OCI-LY1 (cell line): ENCODE measurements at regions not wholly inside any gene's neighbourhood (a gene's known extent, or its start where the extent isn't known, plus 50 kb on each side); places are given as distances from the start of the nearest gene placed in this dataset.

ENCODE experiments used
- H2AFZ ChIP-seq: fragments of 200-600 bp; sonication (generic), shearing (Covaris generic); 2 replicates; pipeline ENCODE4 v1.6.0; 2014; ENCODE audit warnings: antibody characterized with exemption, mild to moderate bottlenecking, low read length
- H3F3A ChIP-seq: fragments of 200-600 bp; sonication (generic), shearing (Covaris generic); 2 replicates; pipeline ENCODE4 v1.6.0; 2014; ENCODE audit warnings: mild to moderate bottlenecking, antibody characterized with exemption, low read length, moderate library complexity; ENCODE audit not compliant: insufficient read depth
- H3K27ac ChIP-seq: fragments of 200-600 bp; sonication (generic); 2 replicates; pipeline ENCODE4 v1.5.1; 2014; ENCODE audit warnings: low read length, mixed run types, mild to moderate bottlenecking, low read depth; ENCODE audit not compliant: poor library complexity, severe bottlenecking
- H3K27me3 ChIP-seq: fragments of 200-600 bp; sonication (generic); 2 replicates; pipeline ENCODE4 v1.6.0; 2014; ENCODE audit warnings: antibody characterized with exemption, mild to moderate bottlenecking, low read length, moderate library complexity; ENCODE audit not compliant: insufficient read depth
- H3K36me3 ChIP-seq: fragments of 200-600 bp; sonication (generic); 2 replicates; pipeline ENCODE4 v1.6.1; 2014; ENCODE audit warnings: mild to moderate bottlenecking, antibody characterized with exemption, low read length, moderate library complexity, mixed read lengths; ENCODE audit not compliant: insufficient read depth
- H3K4me1 ChIP-seq: fragments of 200-600 bp; sonication (generic); 2 replicates; pipeline ENCODE4 v1.5.1; 2014; ENCODE audit warnings: mild to moderate bottlenecking, low read length, moderate library complexity; ENCODE audit not compliant: insufficient read depth, severe bottlenecking
- H3K4me2 ChIP-seq: fragments of 200-600 bp; sonication (generic), shearing (Covaris generic); 2 replicates; pipeline ENCODE4 v1.6.1; 2014; ENCODE audit warnings: low read length
- H3K4me3 ChIP-seq: fragments of 200-600 bp; sonication (generic); 2 replicates; pipeline ENCODE4 v1.5.1; 2014; ENCODE audit warnings: low read length, low read depth, mild to moderate bottlenecking, mixed read lengths; ENCODE audit not compliant: poor library complexity, severe bottlenecking
- H3K79me2 ChIP-seq: fragments of 200-600 bp; shearing (Covaris generic); 2 replicates; pipeline ENCODE4 v1.6.1; 2016; ENCODE audit warnings: mixed run types, low read length, mixed read lengths; ENCODE audit not compliant: insufficient read depth
- H3K9ac ChIP-seq: fragments of 200-600 bp; sonication (generic), shearing (Covaris generic); 2 replicates; pipeline ENCODE4 v1.6.1; 2014; ENCODE audit warnings: mild to moderate bottlenecking, low read length, mixed read lengths
- H3K9me2 ChIP-seq: fragments of 200-600 bp; sonication (generic), shearing (Covaris generic); 2 replicates; pipeline ENCODE4 v1.6.1; 2014; ENCODE audit warnings: low read depth, mild to moderate bottlenecking, low read length, mixed read lengths
- H3K9me3 ChIP-seq: fragments of 200-600 bp; shearing (Covaris generic); 2 replicates; pipeline ENCODE4 v1.6.1; 2014; ENCODE audit warnings: low read length, mixed read lengths
- H4K20me1 ChIP-seq: fragments of 200-600 bp; sonication (generic), shearing (Covaris generic); 2 replicates; pipeline ENCODE4 v1.6.0; 2016; ENCODE audit warnings: mild to moderate bottlenecking, low read length; ENCODE audit not compliant: insufficient read depth
- EZH2 ChIP-seq: fragments of 200-600 bp; sonication (generic), shearing (Covaris generic); IDR thresholded peaks from 2 replicates; pipeline ENCODE4 v1.8.0; 2017; ENCODE audit warnings: borderline replicate concordance, mixed run types, mild to moderate bottlenecking, antibody characterized with exemption, low read length, moderate library complexity, mixed read lengths
- TF ChIP-seq, protein P1 (sequence below): fragments of 200-600 bp; sonication (generic), shearing (Covaris generic); IDR thresholded peaks from 2 replicates; pipeline ENCODE4 v1.5.1; 2017; ENCODE audit warnings: mild to moderate bottlenecking, antibody characterized with exemption, low read length, moderate library complexity, mixed read lengths

GRCh38 chr16:64011650-64012049 is 1110.2 kb downstream of the CDH11 start:
- no peaks in the 10 kb centered on the region for H3K36me3 ChIP-seq
- H3K9me3 ChIP-seq: no peaks in the 10 kb centered on the region
- no peak overlapping the region for H3K4me2 ChIP-seq
- no peaks in the 10 kb centered on the region for H3F3A ChIP-seq
- no peaks in the 10 kb centered on the region for H3K9me2 ChIP-seq
- peaks cover 23% of the 10 kb centered on the region for H3K4me1 ChIP-seq
- H3K4me3 ChIP-seq: no peak overlapping the region
- H3K79me2 ChIP-seq: no peaks in the 10 kb centered on the region
- no peak overlapping the region for H3K27ac ChIP-seq
- H2AFZ ChIP-seq: no peak overlapping the region
- no peak overlapping the region for H3K9ac ChIP-seq
- TF ChIP-seq EZH2: no peak
- TF ChIP-seq, protein P1, sequence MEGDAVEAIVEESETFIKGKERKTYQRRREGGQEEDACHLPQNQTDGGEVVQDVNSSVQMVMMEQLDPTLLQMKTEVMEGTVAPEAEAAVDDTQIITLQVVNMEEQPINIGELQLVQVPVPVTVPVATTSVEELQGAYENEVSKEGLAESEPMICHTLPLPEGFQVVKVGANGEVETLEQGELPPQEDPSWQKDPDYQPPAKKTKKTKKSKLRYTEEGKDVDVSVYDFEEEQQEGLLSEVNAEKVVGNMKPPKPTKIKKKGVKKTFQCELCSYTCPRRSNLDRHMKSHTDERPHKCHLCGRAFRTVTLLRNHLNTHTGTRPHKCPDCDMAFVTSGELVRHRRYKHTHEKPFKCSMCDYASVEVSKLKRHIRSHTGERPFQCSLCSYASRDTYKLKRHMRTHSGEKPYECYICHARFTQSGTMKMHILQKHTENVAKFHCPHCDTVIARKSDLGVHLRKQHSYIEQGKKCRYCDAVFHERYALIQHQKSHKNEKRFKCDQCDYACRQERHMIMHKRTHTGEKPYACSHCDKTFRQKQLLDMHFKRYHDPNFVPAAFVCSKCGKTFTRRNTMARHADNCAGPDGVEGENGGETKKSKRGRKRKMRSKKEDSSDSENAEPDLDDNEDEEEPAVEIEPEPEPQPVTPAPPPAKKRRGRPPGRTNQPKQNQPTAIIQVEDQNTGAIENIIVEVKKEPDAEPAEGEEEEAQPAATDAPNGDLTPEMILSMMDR: no peak
- no peaks in the 10 kb centered on the region for H4K20me1 ChIP-seq
- H3K27me3 ChIP-seq: no peaks in the 10 kb centered on the region

- H3K9me3 ChIP-seq: no peaks in the 10 kb centered on the region
- H3K4me1 ChIP-seq: peaks cover 11% of the 10 kb centered on the region
- no peaks in the 10 kb centered on the region for H3K27me3 ChIP-seq
- no peak overlapping the region for H3K9ac ChIP-seq
- H2AFZ ChIP-seq: no peak overlapping the region; the same call in 1 of the 2 replicates
- TF ChIP-seq, protein P1: no peak
- no peak for TF ChIP-seq EZH2
- H3F3A ChIP-seq: no peaks in the 10 kb centered on the region
- no peaks in the 10 kb centered on the region for H3K9me2 ChIP-seq
- H4K20me1 ChIP-seq: no peaks in the 10 kb centered on the region
- no peak overlapping the region for H3K4me2 ChIP-seq
- H3K36me3 ChIP-seq: no peaks in the 10 kb centered on the region
- H3K79me2 ChIP-seq: no peaks in the 10 kb centered on the region
- no peak overlapping the region for H3K27ac ChIP-seq
- no peak overlapping the region for H3K4me3 ChIP-seq
These were observed 1113.7 kb downstream of the CDH11 start for GRCh38 chr16:64008131-64008530.

DNA sequence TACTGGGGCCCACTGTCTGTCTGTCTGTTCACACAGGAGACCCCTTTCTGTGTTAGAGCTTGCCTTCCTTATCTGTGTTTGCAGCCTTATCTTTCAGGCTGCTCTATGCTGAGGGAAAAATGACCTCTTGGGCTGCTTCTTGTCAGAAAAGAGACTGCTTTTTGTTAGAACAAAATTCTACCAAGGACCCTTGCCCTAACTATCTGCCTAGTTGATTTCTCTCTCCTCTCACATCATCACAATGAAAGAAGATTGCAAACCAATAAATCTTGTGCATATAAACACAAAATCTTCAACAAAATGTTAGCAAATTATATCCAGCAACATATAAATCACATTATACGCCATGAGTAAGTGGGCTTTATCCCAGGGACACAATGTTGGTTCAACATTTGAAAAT is 1117.7 kb downstream of the CDH11 start:
- no peaks in the 10 kb centered on the region for H3K9me3 ChIP-seq
- H2AFZ ChIP-seq: no peak overlapping the region
- no peaks in the 10 kb centered on the region for H3K4me1 ChIP-seq
- H3K79me2 ChIP-seq: no peaks in the 10 kb centered on the region
- H3F3A ChIP-seq: no peaks in the 10 kb centered on the region
- H3K36me3 ChIP-seq: no peaks in the 10 kb centered on the region
- no peak overlapping the region for H3K4me2 ChIP-seq
- H3K27ac ChIP-seq: no peak overlapping the region
- no peak overlapping the region for H3K4me3 ChIP-seq
- no peaks in the 10 kb centered on the region for H3K27me3 ChIP-seq
- no peaks in the 10 kb centered on the region for H4K20me1 ChIP-seq
- H3K9me2 ChIP-seq: no peaks in the 10 kb centered on the region
- TF ChIP-seq EZH2: no peak
- TF ChIP-seq, protein P1: no peak
- no peak overlapping the region for H3K9ac ChIP-seq
